ENCODE measurements at regions not wholly inside any gene's neighbourhood (a gene's known extent, or its start where the extent isn't known, plus 50 kb on each side); places are given as distances from the start of the nearest gene placed in this dataset.

DNA sequence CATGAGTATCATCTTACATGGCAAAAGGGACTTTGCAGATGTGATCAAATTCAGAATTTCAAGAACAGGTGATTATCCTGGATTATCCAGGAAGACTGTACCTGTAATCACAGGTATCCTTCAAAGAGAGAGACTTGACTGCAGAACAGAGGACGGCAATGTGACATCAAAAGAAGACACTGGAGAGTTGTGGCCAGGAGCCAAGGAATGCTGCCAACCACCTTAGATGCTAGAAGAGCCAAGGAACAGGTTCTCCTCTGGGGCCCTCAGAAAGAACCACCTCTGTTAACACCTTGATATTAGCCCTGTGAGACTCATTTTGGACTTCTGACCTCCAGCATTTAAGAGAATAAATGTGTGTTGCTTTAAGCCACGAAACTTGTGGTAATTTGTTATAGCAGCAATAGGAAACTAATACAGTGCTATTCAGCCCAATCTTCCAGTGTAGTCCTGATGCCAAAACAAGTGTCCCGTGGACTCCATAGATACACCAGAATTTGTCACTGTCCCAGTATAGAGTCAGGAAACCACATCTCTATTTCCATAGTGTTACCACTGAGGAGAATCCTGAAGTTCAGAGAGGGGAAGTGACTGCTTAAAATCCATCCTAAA lies 330.6 kb upstream of the TLE3 start:
- TF ChIP-seq POLR2A (IDR thresholded peaks at IDR 0.05), result no peak
- TF ChIP-seq, protein P1, sequence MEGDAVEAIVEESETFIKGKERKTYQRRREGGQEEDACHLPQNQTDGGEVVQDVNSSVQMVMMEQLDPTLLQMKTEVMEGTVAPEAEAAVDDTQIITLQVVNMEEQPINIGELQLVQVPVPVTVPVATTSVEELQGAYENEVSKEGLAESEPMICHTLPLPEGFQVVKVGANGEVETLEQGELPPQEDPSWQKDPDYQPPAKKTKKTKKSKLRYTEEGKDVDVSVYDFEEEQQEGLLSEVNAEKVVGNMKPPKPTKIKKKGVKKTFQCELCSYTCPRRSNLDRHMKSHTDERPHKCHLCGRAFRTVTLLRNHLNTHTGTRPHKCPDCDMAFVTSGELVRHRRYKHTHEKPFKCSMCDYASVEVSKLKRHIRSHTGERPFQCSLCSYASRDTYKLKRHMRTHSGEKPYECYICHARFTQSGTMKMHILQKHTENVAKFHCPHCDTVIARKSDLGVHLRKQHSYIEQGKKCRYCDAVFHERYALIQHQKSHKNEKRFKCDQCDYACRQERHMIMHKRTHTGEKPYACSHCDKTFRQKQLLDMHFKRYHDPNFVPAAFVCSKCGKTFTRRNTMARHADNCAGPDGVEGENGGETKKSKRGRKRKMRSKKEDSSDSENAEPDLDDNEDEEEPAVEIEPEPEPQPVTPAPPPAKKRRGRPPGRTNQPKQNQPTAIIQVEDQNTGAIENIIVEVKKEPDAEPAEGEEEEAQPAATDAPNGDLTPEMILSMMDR (IDR thresholded peaks at IDR 0.05), result no peak
